IMR-90 (cell line): ENCODE measurements at regions not wholly inside any gene's neighbourhood (a gene's known extent, or its start where the extent isn't known, plus 50 kb on each side); places are given as distances from the start of the nearest gene placed in this dataset.

ENCODE experiments used
- ATAC-seq: fragments of 200-7000 bp; cut with Tn5 transposase; 2 replicates; pipeline ENCODE4 v1.9.1; 2020; ENCODE audit warnings: low read depth, mild to moderate bottlenecking, moderate library complexity
- BruUV-seq: library from RNA; stranded (reverse); fragments of 400-500 nt; replicated peaks from 2 replicates; lab custom pipeline; 2021; lab: Mats Ljungman, UMichigan
- CTCF ChIA-PET: fragments of 300-600 bp; formaldehyde crosslinking; extraction: SDS; loops from one replicate; lab custom pipeline; 2021; ENCODE audit warnings: antibody characterized with exemption; lab: Yijun Ruan, JAX
- POLR2A ChIA-PET: fragments of 300-600 bp; sonication (Branson Sonifier 250); formaldehyde crosslinking; loops from one replicate; lab custom pipeline; 2022; ENCODE audit warnings: antibody characterized with exemption; ENCODE audit not compliant: unreplicated experiment; lab: Charles Lee
- DNase-seq: peaks from one replicate; pipeline ENCODE4 v3.0.0; 2013
- H2AFZ ChIP-seq: replicated peaks from 2 replicates; pipeline ENCODE3; 2013; ENCODE audit warnings: low read length, mild to moderate bottlenecking; ENCODE audit not compliant: poor library complexity
- H2AK5ac ChIP-seq: 2 replicates; pipeline ENCODE4 v1.6.1; 2013; ENCODE audit warnings: low read depth, low read length, inconsistent platforms
- H2AK9ac ChIP-seq: replicated peaks from 2 replicates; pipeline ENCODE3; 2013; ENCODE audit warnings: mild to moderate bottlenecking, low read depth, low read length, moderate library complexity; ENCODE audit not compliant: poor library complexity
- H2BK120ac ChIP-seq: 2 replicates; pipeline ENCODE4 v1.6.1; 2013; ENCODE audit warnings: low read depth, low read length, inconsistent platforms
- H2BK15ac ChIP-seq: 3 replicates; pipeline ENCODE4 v1.6.1; 2013; ENCODE audit warnings: low read depth, low read length, inconsistent platforms
- H2BK20ac ChIP-seq: 2 replicates; pipeline ENCODE4 v1.6.1; 2013; ENCODE audit warnings: low read depth, mild to moderate bottlenecking, inconsistent platforms, low read length, moderate library complexity
- H2BK5ac ChIP-seq: 2 replicates; pipeline ENCODE4 v1.6.1; 2013; ENCODE audit warnings: mild to moderate bottlenecking, low read depth, low read length, inconsistent platforms; ENCODE audit not compliant: poor library complexity, severe bottlenecking
- H3K14ac ChIP-seq: replicated peaks from 2 replicates; pipeline ENCODE4 v1.6.1; 2013; ENCODE audit warnings: low read depth, low read length, inconsistent platforms
- H3K18ac ChIP-seq: 2 replicates; pipeline ENCODE4 v1.6.1; 2013; ENCODE audit warnings: low read depth, low read length, control low read depth
- H3K23ac ChIP-seq: 2 replicates; pipeline ENCODE4 v1.6.1; 2013; ENCODE audit warnings: low read depth, low read length, inconsistent platforms
- H3K27ac ChIP-seq: 2 replicates; pipeline ENCODE4 v1.5.1; 2013; ENCODE audit warnings: mild to moderate bottlenecking, control low read depth, low read length; ENCODE audit not compliant: insufficient read depth
- H3K27me3 ChIP-seq: 2 replicates; pipeline ENCODE4 v1.6.1; 2013; ENCODE audit warnings: low read length; ENCODE audit not compliant: control insufficient read depth, insufficient read depth
- H3K36me3 ChIP-seq: 2 replicates; pipeline ENCODE4 v1.6.1; 2013; ENCODE audit warnings: low read length, mixed read lengths; ENCODE audit not compliant: control insufficient read depth, insufficient read depth
- H3K4ac ChIP-seq: 2 replicates; pipeline ENCODE4 v1.6.1; 2013; ENCODE audit warnings: low read depth, low read length, inconsistent platforms
- H3K4me1 ChIP-seq: 2 replicates; pipeline ENCODE4 v1.6.1; 2013; ENCODE audit warnings: low read length, mixed read lengths; ENCODE audit not compliant: control insufficient read depth, insufficient read depth
- H3K4me2 ChIP-seq: 2 replicates; pipeline ENCODE4 v1.6.1; 2013; ENCODE audit warnings: low read depth, mild to moderate bottlenecking, control low read depth, low read length, moderate library complexity
- H3K4me3 ChIP-seq: 2 replicates; pipeline ENCODE4 v1.5.1; 2013; ENCODE audit warnings: low read depth, mild to moderate bottlenecking, control low read depth, low read length, moderate library complexity; ENCODE audit not compliant: insufficient read depth
- H3K56ac ChIP-seq: 2 replicates; pipeline ENCODE4 v1.6.1; 2013; ENCODE audit warnings: low read length, inconsistent platforms; ENCODE audit not compliant: insufficient read depth; ENCODE audit errors: extremely low read depth
- H3K79me1 ChIP-seq, 2 experiments: 2 replicates each; pipeline ENCODE4 v1.6.1; 2013; ENCODE audit warnings: low read length in 2 of 2, inconsistent platforms in 1 of 2, low read depth in 1 of 2
- H3K9ac ChIP-seq: 2 replicates; pipeline ENCODE4 v1.6.1; 2013; ENCODE audit warnings: low read depth, low read length, control low read depth
- H3K9me1 ChIP-seq: 2 replicates; pipeline ENCODE4 v1.6.1; 2013; ENCODE audit warnings: low read length, inconsistent platforms; ENCODE audit not compliant: insufficient read depth
- H3K9me3 ChIP-seq: 2 replicates; pipeline ENCODE4 v1.6.1; 2013; ENCODE audit warnings: low read length; ENCODE audit not compliant: control insufficient read depth, insufficient read depth
- H4K20me1 ChIP-seq: 2 replicates; pipeline ENCODE4 v1.6.1; 2013; ENCODE audit warnings: low read length, inconsistent platforms; ENCODE audit not compliant: insufficient read depth
- H4K5ac ChIP-seq: 2 replicates; pipeline ENCODE4 v1.6.1; 2013; ENCODE audit warnings: mild to moderate bottlenecking, low read depth, low read length, control low read depth
- H4K8ac ChIP-seq, 2 experiments: 2 replicates each; pipeline ENCODE4 v1.6.1; 2013; ENCODE audit warnings: low read depth in 2 of 2, low read length in 2 of 2, control low read depth in 1 of 2, inconsistent platforms in 1 of 2
- H4K91ac ChIP-seq: 2 replicates; pipeline ENCODE4 v1.6.1; 2013; ENCODE audit warnings: low read depth, low read length, inconsistent platforms; ENCODE audit not compliant: insufficient read depth
- CEBPB ChIP-seq: IDR thresholded peaks from 2 replicates; pipeline ENCODE4 v1.6.1; 2012; ENCODE audit warnings: low read depth, low read length, improper control_type of control experiment
- CTCF ChIP-seq: conservative IDR thresholded peaks from 2 replicates; pipeline ENCODE4 v1.5.1; 2012; ENCODE audit warnings: mild to moderate bottlenecking, low read depth, low read length, improper control_type of control experiment
- MAFK ChIP-seq: IDR thresholded peaks from 2 replicates; pipeline ENCODE4 v1.6.1; 2012; ENCODE audit warnings: low read depth, low read length, improper control_type of control experiment
- MXI1 ChIP-seq: IDR thresholded peaks from 2 replicates; pipeline ENCODE4 v1.6.1; 2012; ENCODE audit warnings: low read depth, mild to moderate bottlenecking, low read length, moderate library complexity, borderline replicate concordance
- SMC3 ChIP-seq: fragments of 150-350 bp; IDR thresholded peaks from 2 replicates; pipeline ENCODE4 v1.6.1; 2016; ENCODE audit warnings: low read depth, mild to moderate bottlenecking, antibody characterized with exemption, low read length, moderate library complexity
- WGBS, 2 experiments: methylation state at CpG; one replicate each; pipeline versions ENCODE4 v1.1.5 to v1.1.7; 2013; ENCODE audit warnings: missing lambda C conversion rate in 2 of 2; ENCODE audit not compliant: insufficient read length in 1 of 2; ENCODE audit errors: extremely low coverage in 2 of 2; 5-methylcytosine and 5-hydroxymethylcytosine counted together
- dilution Hi-C: fragments of 300-500 bp; cut with HindIII; formaldehyde crosslinking; loops from one replicate; pipeline ENCODE4 v1.14.3; 2018; ENCODE audit warnings: low sequenced_read_pairs; ENCODE audit not compliant: unreplicated experiment
- in situ Hi-C: fragments of 300-500 bp; cut with MboI; formaldehyde crosslinking; loops from 3 replicates; pipeline ENCODE4 v1.14.3; 2019; ENCODE audit warnings: low sequenced_read_pairs, inconsistent platforms, mixed read lengths
- intact Hi-C: fragments of 100-400 bp; cut with micrococcal nuclease; formaldehyde crosslinking; loops from 2 replicates; pipeline ENCODE4 v1.10.0; 2022

GRCh38 chr15:98505611-98506031 is 142.7 kb upstream of the IGF1R start:
- H4K5ac ChIP-seq = no peak overlapping the region
- H2AK5ac ChIP-seq = no peak overlapping the region
- no peak overlapping the region; the same call in 1 of the 2 replicates for H3K18ac ChIP-seq
- no peaks in the 10 kb centered on the region; the same call in 1 of the 2 replicates for H3K9me3 ChIP-seq
- ChIA-PET CTCF (no interaction called here), POLR2A (no interaction called here)
- BruUV-seq = no TSS peak
- no peak overlapping the region for H3K4me2 ChIP-seq
- H3K4me1 ChIP-seq = peaks cover 18% of the 10 kb centered on the region; the same call in 1 of the 2 replicates
- no peak overlapping the region for H2BK20ac ChIP-seq
- ATAC-seq (peak; percentile 32; the same call in 1 of the 2 replicates), DNase-seq (no peak)
- H3K23ac ChIP-seq = no peak overlapping the region
- no peak overlapping the region for H3K56ac ChIP-seq
- H3K4ac ChIP-seq = no peak overlapping the region
- peaks cover 3% of the 10 kb centered on the region; the same call in 1 of the 2 replicates for H3K9me1 ChIP-seq
- no peak overlapping the region for H2BK120ac ChIP-seq
- no peak for TF ChIP-seq MAFK
- no peak for TF ChIP-seq CTCF
- TF ChIP-seq SMC3 = no peak
- peak; percentile 23; the same call in 1 of the 2 replicates for TF ChIP-seq CEBPB
- no peak for TF ChIP-seq MXI1
- dilution Hi-C loops = no loop called here
- no peak overlapping the region for H3K14ac ChIP-seq
- no peak overlapping the region for H4K8ac ChIP-seq
- H3K36me3 ChIP-seq = no peaks in the 10 kb centered on the region
- H2AK9ac ChIP-seq = no peak overlapping the region
- H3K27ac ChIP-seq = peak overlapping the region; percentile 20; the same call in 1 of the 2 replicates
- intact Hi-C loops = no loop called here
- H3K9ac ChIP-seq = no peak overlapping the region
- no peak overlapping the region for H2AFZ ChIP-seq
- no peaks in the 10 kb centered on the region for H4K20me1 ChIP-seq
- H2BK5ac ChIP-seq = no peak overlapping the region
- H4K91ac ChIP-seq = no peak overlapping the region
- in situ Hi-C loops = no loop called here
- no peak overlapping the region for H3K4me3 ChIP-seq
- H2BK15ac ChIP-seq = 0 out of 3 replicates have a peak overlapping the region, but pooled peaks have one; percentile 5
- WGBS, 2 experiments = 32% methylated on average over 3 of the region's 7 CpGs; no CpG with 5 or more reads in 1 of the 2 experiments
- H3K79me1 ChIP-seq = no peaks in the 10 kb centered on the region
- H3K27me3 ChIP-seq = peaks cover 19% of the 10 kb centered on the region
